ENCODE measurements at regions not wholly inside any gene's neighbourhood (a gene's known extent, or its start where the extent isn't known, plus 50 kb on each side); places are given as distances from the start of the nearest gene placed in this dataset.
"Not testable (repeated sequence)": the region's sequence is repeated elsewhere in the genome, so short reads cannot be mapped to it uniquely, and the experiment has no call there.

- ATAC-seq (no peak), DNase-seq (ENCODE audit: missing footprints) (no peak)
- intact Hi-C loops (cut with DNase I), result loop anchor here (5.0 kb wide), 2 partner anchors 36 to 241 kb away; no protein-coding TSS in a partner anchor
These were observed 134.1 kb downstream of the ELOVL4 start for GRCh38 chr6:79813143-79813850.

DNA sequence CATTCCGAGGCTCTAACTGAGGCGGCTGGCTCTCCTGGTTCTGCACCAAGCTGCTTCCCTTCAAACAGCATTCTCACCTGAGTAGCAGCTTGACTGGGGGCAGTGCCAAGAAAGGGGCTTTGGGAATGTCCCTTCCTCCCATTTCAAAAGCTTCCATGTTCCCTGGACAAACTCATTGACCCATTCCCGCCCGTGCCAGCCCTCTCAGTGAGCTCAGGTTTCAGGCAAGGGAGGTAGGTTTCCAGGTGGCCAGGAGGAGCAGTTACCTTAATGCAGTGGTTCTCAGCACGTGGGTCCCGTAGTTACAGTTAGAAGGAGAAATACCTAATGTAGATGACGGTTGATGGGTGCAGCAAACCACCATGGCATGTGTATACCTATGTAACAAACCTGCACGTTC, 135.2 kb downstream of the ELOVL4 start:
- intact Hi-C loops (cut with DNase I), result loop anchor here (5.0 kb wide), 2 partner anchors 35 to 240 kb away; no protein-coding TSS in a partner anchor
- DNase-seq (ENCODE audit: missing footprints) (no peak), ATAC-seq (no peak)

- DNase-seq (ENCODE audit: missing footprints), result no peak
- intact Hi-C loops (cut with DNase I), result loop anchor here (5.0 kb wide), 2 partner anchors 34 to 239 kb away; no protein-coding TSS in a partner anchor
- ATAC-seq, result no peak
These were observed 136.5 kb downstream of the ELOVL4 start for GRCh38 chr6:79810871-79811270.

DNA sequence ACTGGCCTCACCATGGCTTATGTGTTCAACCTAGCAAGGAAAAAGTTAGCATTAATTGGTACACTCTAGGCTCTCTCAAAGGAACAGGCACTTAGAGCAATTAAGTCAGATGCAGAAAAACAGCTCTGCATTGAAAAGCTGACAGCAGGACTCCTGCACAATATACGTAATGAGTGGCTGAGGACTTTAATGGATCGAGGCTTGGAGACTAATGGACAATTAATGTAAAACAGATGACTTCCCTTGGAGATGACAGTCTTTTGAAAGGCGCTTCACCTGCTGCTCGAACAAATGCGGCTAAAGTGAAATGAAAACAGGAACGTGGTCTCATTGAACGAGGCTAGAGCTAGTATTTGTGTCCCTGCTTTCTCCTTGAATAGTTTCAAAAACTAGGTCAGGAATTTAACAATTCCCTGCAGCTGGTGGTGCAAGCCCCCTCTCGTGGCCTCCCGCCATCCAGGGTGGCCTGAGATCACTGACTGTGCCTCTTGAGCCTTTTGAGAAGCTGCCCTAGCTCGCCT, 137.1 kb downstream of the ELOVL4 start:
- intact Hi-C loops (cut with DNase I), result loop anchor here (5.0 kb wide), 2 partner anchors 33 to 238 kb away; no protein-coding TSS in a partner anchor
- DNase-seq (ENCODE audit: missing footprints), result no peak

DNA sequence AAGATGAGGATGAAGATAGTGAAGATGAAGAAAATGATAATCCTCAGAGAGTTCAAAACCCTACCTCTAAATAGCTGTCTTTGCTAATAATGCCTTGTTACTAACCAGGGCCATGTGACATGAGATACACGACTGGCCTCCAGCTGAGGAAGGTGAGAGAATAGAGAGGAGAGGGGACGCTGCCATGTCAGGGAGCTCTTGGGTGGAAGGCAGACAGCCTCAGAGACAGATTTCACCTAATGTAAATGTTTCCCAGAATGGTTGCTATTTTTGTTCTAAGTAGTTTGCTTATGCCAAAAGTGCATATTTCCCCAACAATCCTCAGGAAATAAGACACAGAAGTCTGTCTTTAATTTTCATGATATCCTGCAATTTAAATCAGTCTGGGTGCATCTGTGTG, 138.4 kb downstream of the ELOVL4 start:
- ATAC-seq, result no peak
- no peak for DNase-seq (ENCODE audit: missing footprints)
- intact Hi-C loops (cut with DNase I), result no loop called here

More for the DNA sequence above, 137.1 kb downstream of the ELOVL4 start:
- ATAC-seq, result no peak

GRCh38 chr6:79806661-79807060, 140.7 kb downstream of the ELOVL4 start:
- DNase-seq (ENCODE audit: missing footprints); ATAC-seq; intact Hi-C loops (cut with DNase I): not testable (repeated sequence)

DNA sequence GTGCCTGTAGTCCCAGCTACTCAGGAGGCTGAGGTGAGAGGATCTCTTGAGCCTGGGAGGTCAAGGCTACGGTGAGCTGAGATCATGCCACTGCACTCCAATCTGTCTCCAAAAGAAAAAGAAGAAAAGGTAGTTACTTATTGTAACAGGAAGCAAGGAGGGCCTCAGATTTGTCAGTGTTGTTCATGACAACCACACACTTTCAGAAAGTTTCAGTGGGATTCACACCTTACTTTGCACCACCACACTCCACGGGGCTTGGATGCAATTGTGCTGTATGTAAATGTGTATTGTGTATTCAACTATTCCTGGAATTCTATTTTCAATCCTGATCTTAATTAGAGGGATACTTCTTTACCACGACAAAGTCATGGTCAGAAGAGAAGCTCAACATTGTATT, 142.6 kb downstream of the ELOVL4 start:
- no peak for ATAC-seq
- intact Hi-C loops (cut with DNase I), result no loop called here
- DNase-seq (ENCODE audit: missing footprints), result no peak

DNA sequence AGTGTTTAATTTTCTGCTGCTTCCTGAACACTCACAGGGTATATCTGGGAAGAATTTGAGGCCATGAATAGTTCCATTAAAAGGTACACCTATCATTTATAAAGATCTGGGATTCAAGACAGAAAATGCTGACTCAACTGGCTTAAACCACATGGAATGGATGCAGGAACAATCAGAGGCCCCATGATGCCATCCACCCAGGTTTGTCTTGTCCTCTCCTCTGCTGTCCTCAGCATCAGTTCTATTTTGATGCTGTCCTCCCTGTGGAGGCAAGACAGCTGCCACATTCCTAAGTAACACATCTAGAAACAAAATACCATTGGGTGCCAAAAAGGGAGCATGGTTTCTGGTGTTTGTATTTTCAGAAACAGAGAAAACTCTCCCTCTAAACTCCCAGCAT, 143.4 kb downstream of the ELOVL4 start:
- ATAC-seq, result no peak
- no peak for DNase-seq (ENCODE audit: missing footprints)
- intact Hi-C loops (cut with DNase I), result no loop called here

DNA sequence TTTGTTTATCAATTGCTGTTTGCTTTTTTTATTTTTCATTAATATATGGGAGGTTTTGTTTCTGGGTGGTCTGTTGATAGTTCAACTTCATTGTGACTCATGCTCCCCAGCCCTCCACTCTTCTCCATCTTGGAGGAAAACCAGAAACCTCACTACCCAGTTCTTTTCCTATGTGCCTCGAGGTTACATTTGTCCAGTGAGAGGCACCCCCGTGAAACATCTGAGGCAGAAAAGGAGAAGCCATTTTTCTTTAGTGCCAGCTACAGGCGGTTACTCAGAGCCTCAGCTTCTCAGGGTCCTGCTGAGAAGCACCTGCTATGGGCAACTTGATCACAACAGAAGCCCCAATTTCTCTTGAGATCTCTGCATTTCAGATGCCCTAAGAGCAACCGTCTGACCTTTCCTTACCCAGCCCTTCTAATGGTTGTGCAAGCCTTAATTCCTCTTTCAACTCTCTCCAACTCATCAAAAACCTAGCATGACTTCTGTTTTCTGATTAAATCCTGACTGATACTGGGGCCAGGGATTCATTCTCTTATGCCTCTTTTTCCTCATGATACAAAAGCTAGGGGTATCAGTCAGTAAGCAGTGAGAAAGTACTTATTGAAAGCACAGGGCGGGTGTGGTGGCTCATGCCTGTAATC, 144.6 kb downstream of the ELOVL4 start:
- DNase-seq (ENCODE audit: missing footprints) (no peak), ATAC-seq (no peak)
- intact Hi-C loops (cut with DNase I), result no loop called here

GRCh38 chr6:79801362-79801761, 146.0 kb downstream of the ELOVL4 start:
- ATAC-seq, result no peak
- intact Hi-C loops (cut with DNase I), result no loop called here

DNA sequence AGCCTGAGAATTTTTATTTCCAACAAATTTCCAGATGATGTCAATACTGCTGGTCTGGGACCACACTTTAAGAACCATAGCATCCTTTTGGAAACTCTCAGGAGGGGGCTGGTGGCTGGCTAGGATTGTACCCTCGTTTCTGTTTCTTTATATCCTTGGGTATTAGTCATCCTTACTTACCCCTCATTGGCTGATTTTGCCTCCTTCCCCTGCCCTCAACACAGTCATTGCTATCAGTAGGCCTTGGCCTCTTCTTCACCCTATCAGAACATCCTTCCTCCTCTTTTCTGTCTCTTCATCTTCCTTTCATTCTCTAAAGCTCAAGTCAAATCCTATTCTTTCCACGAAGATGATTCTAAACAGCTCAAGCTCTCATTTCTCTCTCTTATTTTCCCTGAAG, 148.5 kb downstream of the ELOVL4 start:
- intact Hi-C loops (cut with DNase I), result no loop called here
- DNase-seq (ENCODE audit: missing footprints) (no peak), ATAC-seq (no peak)

More at GRCh38 chr6:79801362-79801761, 146.0 kb downstream of the ELOVL4 start:
- no peak for DNase-seq (ENCODE audit: missing footprints)

GRCh38 chr6:79797912-79798311, 149.4 kb downstream of the ELOVL4 start:
- intact Hi-C loops (cut with DNase I), result no loop called here
- no peak for ATAC-seq
- no peak for DNase-seq (ENCODE audit: missing footprints)

GRCh38 chr6:79797163-79797764, 150.1 kb downstream of the ELOVL4 start:
- ATAC-seq (no peak), DNase-seq (ENCODE audit: missing footprints) (no peak)
- intact Hi-C loops (cut with DNase I), result no loop called here

GRCh38 chr6:79796197-79796596, 151.2 kb downstream of the ELOVL4 start:
- no peak for DNase-seq (ENCODE audit: missing footprints)
- intact Hi-C loops (cut with DNase I), result no loop called here
- no peak for ATAC-seq

- no peak for DNase-seq (ENCODE audit: missing footprints)
- ATAC-seq, result no peak
- intact Hi-C loops (cut with DNase I), result no loop called here
These were observed 157.5 kb downstream of the ELOVL4 start for GRCh38 chr6:79789896-79790295.

GRCh38 chr6:79788756-79789155, 157.6 kb downstream of the SH3BGRL2 start:
- intact Hi-C loops (cut with DNase I), result no loop called here
- no peak for DNase-seq (ENCODE audit: missing footprints)
- no peak for ATAC-seq

DNA sequence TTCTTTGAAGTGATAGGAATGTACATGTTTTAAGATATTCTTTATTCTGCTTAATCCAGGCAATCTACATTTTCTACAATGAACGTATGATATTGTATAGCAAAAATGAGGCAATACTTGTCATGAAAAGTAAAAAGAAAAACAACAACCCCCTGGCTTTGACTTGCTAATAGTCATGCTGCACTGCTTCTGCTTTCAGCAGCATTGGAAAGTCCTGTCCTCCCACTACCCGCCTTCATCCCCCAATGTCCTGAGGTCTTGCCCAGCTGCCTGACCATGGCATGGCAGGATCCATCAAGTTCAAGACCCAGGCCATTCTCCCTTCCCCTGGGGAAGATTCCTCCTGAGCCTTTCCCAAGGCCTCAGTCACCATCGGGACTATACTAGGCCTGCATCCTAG, 156.5 kb downstream of the SH3BGRL2 start:
- ATAC-seq (no peak), DNase-seq (ENCODE audit: missing footprints) (no peak)
- intact Hi-C loops (cut with DNase I), result no loop called here

GRCh38 chr6:79784395-79784753, 153.2 kb downstream of the SH3BGRL2 start:
- intact Hi-C loops (cut with DNase I), result no loop called here
- DNase-seq (ENCODE audit: missing footprints), result no peak
- ATAC-seq, result no peak

DNA sequence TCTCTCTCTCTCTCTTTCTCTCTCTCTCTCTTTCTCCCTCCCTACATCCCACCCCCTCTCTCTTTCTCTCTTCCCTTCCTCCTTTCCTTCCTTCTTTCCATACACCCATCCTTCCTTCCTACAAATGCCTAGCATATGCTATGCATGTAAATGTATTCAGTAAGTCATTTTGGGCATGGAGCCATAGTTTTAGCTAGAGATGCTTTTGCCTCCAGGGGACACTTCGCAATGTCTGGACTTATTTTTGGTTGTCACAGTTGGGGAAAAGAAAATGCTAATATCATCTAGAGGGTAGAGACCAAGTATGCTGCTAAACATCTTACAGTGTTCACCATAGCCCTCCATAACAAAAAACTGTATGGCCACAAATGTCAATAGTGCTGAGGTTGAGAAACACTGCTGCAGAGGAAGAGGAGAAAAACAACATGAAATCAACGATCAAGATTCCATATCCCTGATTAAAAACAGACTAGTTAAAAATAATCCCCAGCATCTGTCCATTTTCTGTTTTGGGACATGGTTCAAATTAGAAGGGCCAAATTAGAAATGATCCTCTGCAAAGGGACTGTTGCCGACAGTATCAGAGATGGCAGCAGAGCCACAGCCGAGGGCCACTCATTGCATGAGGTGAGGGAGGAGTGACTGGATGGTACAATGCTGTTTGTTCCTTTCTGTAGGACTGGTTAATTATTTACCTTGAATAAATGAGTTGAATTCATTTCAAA, 152.7 kb downstream of the SH3BGRL2 start:
- intact Hi-C loops (cut with DNase I), result no loop called here
- ATAC-seq (no peak), DNase-seq (ENCODE audit: missing footprints) (no peak)

All from Right ventricle myocardium inferior (tissue), 1 donor.